Left renal pelvis (tissue), 4 donors: ENCODE measurements at regions not wholly inside any gene's neighbourhood (a gene's known extent, or its start where the extent isn't known, plus 50 kb on each side); places are given as distances from the start of the nearest gene placed in this dataset.
"Not testable (repeated sequence)": the region's sequence is repeated elsewhere in the genome, so short reads cannot be mapped to it uniquely, and the experiment has no call there.

Source experiments
- DNase-seq, 4 donors: peaks; one replicate each; pipeline ENCODE4 v3.0.0-alpha.2; 2013; ENCODE audit warnings: low read depth in 4 of 4, low spot score in 3 of 4

DNA sequence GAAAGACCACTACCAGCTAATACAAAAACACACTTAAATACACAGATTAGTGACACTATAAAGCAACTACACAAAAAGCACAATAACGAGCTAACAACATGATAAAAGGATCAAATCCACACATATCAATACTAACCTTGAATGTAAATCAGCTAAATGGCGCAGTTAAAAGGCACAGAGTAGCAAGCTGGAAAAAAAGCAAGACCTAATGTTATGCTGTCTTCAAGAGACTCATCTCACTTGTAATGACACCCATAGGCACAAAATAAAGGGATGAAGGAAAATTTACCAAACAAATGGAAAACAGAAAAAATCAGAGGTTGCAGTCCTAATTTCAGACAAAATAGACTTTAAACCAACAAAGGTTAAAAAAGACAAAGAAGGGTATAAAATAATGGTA lies 86.3 kb downstream of the NUS1 start:
- DNase-seq, result no peak

DNA sequence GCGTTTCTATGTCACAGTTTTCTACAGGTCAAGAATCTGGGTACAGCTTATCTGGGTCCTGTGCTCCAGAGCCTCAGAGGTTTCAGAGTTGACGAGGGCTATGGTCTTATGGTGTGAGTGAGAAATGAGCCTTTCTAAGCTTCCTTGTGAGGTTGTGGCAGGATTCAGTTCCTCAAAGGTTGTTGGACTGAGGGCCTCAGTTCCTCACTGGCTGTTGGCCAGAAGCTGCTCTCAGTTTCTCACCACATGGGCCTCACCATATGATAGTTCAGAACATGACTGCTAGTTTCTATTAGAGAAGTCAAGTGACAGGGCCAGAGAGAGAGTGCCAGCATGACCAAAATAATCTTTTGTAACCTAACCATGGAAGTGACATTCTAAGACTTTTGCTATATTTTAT lies 96.1 kb downstream of the NUS1 start:
- no peak for DNase-seq

DNA sequence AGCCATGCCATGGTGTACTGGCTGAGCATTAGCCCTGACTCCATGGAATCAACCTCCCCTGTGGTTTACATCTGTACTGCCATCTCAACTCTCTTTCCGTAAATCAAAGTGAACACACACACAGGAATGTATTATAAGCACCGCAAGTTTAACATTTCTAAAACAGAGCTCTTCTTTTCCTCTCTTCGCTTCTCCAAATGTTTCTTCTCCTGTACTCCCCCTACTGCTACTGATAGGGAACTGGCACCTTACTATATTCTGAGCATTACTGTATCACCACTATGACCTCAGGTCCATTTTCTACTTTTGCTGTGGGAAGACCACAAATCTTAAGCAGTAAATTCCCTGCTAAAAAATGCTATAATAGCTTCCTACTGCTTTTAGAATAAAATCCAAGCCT lies 101.2 kb downstream of the NUS1 start:
- DNase-seq, result no peak

DNA sequence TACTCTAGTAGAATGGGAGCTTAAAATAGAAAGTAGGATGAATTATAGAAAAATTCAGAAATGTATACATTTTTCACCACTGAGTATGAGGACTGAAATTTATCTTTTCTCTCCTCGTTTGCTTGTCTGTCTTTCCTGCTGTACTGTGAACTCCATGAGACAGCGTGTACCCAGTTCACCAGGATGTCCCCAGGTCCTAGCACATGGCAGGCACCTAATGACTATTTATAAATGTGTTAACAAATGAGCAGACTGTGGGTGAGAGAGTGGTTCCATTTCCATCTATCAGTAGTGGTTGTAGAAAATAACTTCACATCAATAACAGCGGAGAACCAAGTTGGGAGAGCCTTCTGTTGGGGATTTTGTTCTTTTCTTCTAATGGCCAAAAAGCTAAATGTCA lies 106.3 kb downstream of the NUS1 start:
- DNase-seq, result no peak

DNA sequence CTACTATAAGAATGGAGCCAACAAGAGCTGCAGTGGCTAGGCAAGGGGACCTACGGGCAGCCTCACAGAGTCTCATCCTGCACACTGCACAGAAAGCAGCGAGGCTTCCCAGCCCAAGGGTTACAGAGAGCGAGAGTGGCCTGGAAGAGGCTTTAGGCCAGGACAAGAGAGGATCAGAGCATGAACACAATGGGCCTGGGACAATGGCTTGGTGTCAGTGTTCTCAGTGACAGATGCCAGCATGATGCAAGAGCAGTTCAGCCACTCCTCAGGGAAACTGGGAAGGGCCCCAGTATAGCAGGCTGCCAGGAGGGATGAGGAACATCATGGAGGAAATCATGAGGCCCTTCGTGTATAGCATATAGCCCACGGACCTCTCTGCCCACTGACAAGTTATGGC lies 108.0 kb downstream of the NUS1 start:
- no peak for DNase-seq

DNA sequence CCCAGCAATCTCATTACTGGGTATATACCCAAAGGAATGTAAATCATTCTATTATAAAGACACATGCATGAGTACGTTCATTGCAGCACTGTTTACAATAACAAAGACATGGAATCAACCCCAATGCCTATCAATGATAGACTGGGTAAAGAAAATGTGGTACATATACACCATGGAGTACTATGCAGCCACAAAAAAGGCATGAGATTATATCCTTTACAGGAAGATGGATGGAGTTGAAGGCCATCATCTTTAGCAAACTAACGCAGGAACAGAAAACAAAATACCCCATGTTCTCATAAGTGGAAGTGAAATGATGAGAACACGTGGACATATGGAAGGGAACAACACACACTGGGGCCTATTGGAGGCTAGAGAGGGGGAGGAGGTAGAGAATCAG lies 115.7 kb downstream of the NUS1 start:
- no peak for DNase-seq

DNA sequence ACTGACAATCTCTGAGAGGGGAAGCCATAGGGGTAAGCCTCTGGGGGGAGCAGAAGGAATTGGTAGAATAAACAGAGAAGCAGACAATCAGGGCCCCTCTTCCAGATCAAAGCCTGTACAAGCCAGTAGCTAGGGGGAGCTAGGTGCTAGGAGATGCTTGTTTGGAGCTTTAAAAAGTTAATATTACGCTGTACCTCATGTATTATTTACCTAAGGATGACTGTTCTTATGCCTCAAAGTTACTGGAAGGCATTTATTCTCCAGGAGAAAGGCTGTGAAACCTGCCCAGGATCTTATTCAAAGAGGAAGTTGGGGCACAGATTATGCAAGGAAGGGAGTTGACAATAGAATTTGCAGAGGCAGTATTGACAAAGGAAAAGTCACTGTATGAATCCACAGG lies 111.8 kb upstream of the SLC35F1 start:
- DNase-seq, result no peak

DNA sequence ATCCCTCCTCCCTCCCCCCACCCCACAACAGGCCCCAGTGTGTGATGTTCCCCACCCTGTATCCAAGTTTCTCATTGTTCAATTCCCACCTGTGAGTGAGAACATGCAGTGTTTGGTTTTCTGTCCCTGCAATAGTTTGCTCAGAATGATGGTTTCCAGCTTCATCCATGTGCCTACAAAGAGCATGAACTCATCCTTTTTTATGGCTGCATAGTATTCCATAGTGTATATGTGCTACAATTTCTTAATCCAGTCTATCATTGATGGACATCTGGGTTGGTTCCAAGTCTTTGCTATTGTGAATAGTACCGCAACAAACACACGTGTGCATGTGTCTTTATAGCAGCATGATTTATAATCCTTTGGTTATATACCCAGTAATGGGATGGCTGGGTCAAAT lies 108.2 kb upstream of the SLC35F1 start:
- DNase-seq, result not testable (repeated sequence)

DNA sequence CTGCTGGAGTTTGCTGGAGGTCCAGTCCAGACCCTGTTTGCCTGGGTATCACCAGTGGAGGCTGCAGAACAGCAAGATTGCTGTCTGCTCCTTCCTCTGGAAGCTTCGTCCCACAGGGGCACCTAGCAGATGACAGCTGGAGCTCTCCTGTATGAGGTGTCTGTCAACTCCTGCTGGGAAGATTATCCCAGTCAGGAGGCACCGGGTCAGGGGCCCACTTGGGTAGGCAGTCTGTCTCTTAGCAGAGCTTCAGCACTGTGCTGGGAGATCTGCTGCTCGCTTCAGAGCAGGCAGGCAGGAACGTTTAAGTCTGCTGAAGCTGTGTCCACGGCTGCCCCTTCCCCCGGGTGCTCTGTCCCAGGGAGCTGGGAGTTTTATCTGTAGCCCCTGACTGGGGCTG lies 96.8 kb upstream of the SLC35F1 start:
- no peak for DNase-seq

DNA sequence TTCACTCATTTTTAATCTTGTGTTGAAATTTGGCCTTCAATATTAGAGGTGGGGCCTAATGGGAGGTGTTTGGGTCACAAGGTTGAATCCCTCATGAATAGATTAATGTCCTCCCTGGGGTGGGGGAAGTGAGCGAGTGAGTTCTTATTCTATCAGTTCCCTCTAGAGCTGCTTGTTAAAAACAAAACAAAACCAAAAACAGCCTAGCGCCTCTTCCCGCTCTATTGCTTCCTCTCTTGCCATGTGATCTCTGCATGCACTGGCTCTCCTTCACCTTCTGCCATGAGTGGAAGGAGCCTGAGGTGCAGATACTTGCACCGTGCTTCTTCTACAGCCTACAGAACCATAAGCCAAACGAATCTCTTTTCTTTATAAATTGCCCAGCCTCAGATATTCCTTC lies 89.6 kb upstream of the SLC35F1 start:
- DNase-seq, result no peak

DNA sequence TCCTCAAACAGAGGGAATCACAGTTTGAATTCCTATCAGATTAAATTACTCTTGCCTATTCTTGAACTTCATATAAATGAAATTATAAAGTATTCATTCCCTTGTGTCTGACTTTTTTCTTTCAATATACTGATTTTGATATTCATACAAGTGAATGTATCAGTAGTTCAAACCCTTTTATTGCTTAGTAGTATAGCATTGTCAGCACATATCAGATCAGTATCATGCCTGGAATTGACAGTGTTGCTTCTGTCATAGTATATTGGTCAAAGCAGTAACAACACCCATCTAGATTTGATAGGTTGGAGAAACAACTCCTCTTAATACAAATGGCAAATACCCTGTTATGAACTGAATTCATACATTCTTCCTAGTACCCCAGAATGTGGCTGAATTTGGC lies 89.1 kb upstream of the SLC35F1 start:
- no peak for DNase-seq

DNA sequence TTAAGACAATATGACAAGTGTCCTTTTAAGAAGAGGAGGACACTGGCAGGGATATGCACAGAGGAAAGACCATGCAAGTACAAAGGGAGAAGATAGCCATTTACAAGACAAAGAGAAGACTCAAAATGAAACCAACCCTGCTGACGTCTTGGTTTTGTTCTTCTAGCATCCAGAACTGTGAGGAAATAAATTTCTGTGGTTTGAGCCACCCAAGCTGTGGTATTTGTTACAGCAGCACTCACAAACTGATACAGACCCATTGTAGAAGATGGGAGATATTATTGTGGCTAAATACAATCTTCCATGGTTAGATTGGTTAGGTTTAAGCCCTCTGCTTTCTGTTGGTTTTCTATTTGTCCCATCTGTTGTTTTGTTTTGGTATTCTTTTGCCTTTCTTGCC lies 88.6 kb upstream of the SLC35F1 start:
- no peak for DNase-seq

DNA sequence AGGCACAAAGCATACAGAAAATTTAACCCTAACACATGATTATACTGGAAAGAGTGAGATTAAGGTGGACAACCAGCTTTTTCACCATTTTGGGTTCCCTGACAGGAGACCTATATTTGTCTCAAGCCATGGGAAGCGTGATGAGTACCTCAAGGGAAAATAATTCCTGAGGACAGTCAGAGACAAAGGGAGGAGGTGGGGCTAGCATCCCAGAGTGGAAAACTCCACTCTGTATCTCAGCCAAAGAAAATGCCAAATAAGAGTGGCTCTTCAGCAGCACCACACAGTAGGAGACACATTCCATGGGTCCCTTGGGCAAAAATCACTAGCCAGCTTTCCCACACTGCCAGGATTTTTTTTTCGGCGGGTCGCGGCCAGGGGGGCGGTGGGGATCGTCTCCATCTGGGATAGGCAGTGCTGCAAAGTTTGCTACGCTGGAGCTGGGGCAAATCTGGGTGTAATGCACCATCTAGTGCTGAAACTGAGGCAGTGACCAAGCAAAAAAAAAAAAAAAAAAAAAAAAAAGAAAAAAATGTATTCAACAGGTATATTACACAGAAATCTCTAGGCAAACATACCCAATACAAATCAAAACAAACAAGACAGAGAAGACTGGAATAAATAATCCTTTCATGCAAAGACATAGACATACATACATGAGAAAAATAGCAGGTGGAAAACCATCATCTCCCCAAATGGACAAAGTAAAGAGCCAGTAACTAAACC lies 77.3 kb upstream of the SLC35F1 start:
- DNase-seq, result peak in 1 of 4 donors; percentile 3

DNA sequence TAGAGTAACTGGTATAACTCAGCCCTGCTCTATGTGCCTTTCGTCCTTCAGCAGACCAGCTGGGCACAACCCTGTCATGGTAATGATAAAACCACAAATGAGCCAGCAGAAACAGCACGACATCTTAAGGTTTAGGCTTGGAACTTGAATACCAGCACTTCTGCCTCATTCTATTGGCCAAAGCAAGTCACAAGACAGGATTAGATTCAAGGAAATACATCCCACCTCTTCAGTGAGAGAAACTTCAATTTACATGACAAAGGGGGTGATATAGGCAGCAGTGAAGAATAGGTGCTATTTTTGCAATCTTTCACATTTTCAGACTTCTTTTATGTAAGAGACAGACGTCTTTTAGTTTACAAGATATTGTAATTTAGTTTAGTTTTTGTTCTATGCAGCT lies 69.8 kb upstream of the SLC35F1 start:
- no peak for DNase-seq

DNA sequence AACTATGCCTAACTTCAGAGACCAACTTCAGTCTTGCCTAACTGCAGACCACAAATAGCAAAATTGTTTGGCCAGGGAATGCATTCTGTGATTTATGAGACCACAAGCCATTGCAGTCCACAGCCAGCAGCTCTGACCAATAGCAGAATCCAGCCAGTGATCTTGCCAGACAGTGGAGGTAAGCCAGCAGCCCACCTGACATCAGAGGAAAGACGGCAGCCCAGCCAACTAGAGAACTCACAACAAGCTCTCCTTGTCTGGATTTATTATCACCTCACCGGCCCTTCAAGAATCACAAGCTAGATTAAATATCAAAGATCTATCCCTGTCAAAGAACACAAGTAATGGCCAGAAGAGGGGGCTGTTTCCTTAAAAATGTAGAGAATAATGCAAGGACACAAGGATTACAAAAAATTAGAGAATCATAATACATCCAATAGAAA lies 66.5 kb upstream of the SLC35F1 start:
- no peak for DNase-seq

DNA sequence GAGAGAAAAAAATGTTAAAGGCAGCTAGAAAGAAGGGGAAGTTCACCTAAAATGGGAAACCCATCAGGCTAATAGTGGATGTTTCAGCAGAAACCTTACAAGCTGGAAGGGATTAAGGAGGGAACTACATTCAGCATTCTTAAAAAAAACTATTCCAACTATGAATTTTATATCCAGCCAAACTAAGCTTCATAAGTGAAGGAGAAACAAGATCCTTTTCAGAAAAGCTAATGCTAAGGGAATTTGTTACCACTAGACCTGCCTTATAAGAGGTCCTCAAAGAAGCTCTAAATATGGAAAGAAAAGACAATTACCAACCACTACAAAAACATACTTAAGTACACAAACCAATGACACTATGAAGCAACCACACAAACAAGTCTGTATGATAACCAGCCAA lies 59.2 kb upstream of the SLC35F1 start:
- no peak for DNase-seq

DNA sequence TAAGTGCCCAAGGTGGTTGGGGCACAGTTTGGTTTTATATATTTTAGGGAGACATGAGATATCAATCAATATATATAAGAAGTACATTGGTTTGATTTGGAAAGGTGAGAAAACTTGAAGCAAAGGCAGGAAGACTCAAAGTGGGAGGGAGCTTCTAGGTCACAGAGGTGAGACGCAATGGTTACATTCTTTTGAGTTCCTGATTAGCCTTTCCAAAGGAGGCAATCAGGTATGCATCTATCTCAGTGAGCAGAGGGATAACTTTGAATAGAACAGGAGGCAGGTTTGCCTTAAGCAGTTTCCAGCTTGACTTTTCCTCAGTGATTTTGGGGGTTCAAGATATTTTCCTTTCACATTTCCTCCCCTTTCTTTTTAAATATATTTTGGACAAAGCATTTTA lies 58.0 kb upstream of the SLC35F1 start:
- no peak for DNase-seq
